Endothelial cell of umbilical vein (primary cell): ENCODE measurements at regions not wholly inside any gene's neighbourhood (a gene's known extent, or its start where the extent isn't known, plus 50 kb on each side); places are given as distances from the start of the nearest gene placed in this dataset.

Experiments
- EZH2 ChIP-seq: IDR thresholded peaks from 2 replicates; pipeline ENCODE4 v1.6.1; 2012; ENCODE audit warnings: borderline replicate concordance, low read depth, mild to moderate bottlenecking, moderate library complexity, low read length, inconsistent platforms; ENCODE audit not compliant: severe bottlenecking
- POLR2A ChIP-seq: IDR thresholded peaks from 2 replicates; pipeline ENCODE4 v1.6.1; 2012; ENCODE audit warnings: low read depth, mild to moderate bottlenecking, control low read depth, low read length
- POLR2AphosphoS5 ChIP-seq: IDR thresholded peaks from 2 replicates; pipeline ENCODE4 v1.6.1; 2012; ENCODE audit warnings: low read depth, mild to moderate bottlenecking, control low read depth, low read length, moderate library complexity; ENCODE audit not compliant: insufficient read depth
- TF ChIP-seq, protein P1 (sequence below), 2 donors: IDR thresholded peaks; 1 replicate in 1 of 2; 2 replicates in 1 of 2; pipeline ENCODE4 v1.5.1; 2011; ENCODE audit warnings: low read length in 2 of 2, mild to moderate bottlenecking in 2 of 2, moderate library complexity in 2 of 2, control low read depth in 1 of 2, inconsistent platforms in 1 of 2, low read depth in 1 of 2; ENCODE audit not compliant: insufficient read depth in 1 of 2; ENCODE audit errors: extremely low read depth in 1 of 2
- TF ChIP-seq, protein P2 (sequence below): IDR thresholded peaks from 2 replicates; pipeline ENCODE4 v1.6.1; 2011; ENCODE audit not compliant: insufficient read depth, insufficient read length

DNA sequence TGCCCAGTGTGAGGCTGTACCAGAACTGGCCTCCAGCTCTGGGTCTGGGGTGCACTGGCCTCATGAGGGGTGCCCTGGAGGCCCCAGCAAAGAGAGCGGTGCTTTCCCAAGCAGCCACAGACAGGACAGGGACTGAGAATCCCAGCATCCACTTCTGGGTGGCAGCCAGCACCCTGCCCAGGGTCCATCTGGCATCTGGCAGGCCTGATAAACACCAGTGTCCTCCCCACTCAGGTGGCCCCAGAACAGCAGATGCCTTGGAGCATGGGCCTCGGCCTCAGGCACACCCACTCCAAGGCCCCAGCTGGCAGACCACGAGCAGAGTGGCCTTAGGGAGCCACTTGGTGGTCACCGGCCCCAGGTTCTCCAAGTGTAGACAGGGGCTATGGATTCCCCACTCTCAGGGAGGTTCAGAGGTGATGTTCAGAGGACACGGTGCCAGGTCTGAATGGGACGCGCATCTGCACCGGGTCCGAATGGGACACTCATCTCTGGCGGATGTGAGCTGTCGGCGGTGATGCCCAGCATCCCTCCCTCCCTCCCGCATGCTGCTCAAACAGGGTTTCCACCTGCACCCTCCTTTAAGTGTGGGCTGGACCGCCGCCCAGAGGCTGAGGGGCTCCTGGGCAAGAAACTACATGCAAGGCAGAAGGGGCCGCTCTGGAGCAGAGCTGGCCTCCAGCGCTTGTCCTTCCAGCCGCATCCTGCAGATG is 82.2 kb upstream of the GPC1 start:
- TF ChIP-seq, protein P1, sequence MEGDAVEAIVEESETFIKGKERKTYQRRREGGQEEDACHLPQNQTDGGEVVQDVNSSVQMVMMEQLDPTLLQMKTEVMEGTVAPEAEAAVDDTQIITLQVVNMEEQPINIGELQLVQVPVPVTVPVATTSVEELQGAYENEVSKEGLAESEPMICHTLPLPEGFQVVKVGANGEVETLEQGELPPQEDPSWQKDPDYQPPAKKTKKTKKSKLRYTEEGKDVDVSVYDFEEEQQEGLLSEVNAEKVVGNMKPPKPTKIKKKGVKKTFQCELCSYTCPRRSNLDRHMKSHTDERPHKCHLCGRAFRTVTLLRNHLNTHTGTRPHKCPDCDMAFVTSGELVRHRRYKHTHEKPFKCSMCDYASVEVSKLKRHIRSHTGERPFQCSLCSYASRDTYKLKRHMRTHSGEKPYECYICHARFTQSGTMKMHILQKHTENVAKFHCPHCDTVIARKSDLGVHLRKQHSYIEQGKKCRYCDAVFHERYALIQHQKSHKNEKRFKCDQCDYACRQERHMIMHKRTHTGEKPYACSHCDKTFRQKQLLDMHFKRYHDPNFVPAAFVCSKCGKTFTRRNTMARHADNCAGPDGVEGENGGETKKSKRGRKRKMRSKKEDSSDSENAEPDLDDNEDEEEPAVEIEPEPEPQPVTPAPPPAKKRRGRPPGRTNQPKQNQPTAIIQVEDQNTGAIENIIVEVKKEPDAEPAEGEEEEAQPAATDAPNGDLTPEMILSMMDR (IDR thresholded peaks at IDR 0.05; ENCODE audit: extremely low read depth in 1 of 2, insufficient read depth in 1 of 2, low read depth in 1 of 2, low read length in 2 of 2) = no peak
- TF ChIP-seq POLR2AphosphoS5 (no peak), POLR2A (no peak), EZH2 (no peak)
- TF ChIP-seq, protein P2, sequence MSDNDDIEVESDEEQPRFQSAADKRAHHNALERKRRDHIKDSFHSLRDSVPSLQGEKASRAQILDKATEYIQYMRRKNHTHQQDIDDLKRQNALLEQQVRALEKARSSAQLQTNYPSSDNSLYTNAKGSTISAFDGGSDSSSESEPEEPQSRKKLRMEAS = no peak
